IMR-90 (cell line): ENCODE measurements at regions not wholly inside any gene's neighbourhood (a gene's known extent, or its start where the extent isn't known, plus 50 kb on each side); places are given as distances from the start of the nearest gene placed in this dataset.

ENCODE experiments used
- ATAC-seq: fragments of 200-7000 bp; cut with Tn5 transposase; 2 replicates; pipeline ENCODE4 v1.9.1; 2020; ENCODE audit warnings: low read depth, mild to moderate bottlenecking, moderate library complexity
- BruUV-seq: library from RNA; stranded (reverse); fragments of 400-500 nt; replicated peaks from 2 replicates; lab custom pipeline; 2021; lab: Mats Ljungman, UMichigan
- CTCF ChIA-PET: fragments of 300-600 bp; formaldehyde crosslinking; extraction: SDS; loops from one replicate; lab custom pipeline; 2021; ENCODE audit warnings: antibody characterized with exemption; lab: Yijun Ruan, JAX
- POLR2A ChIA-PET: fragments of 300-600 bp; sonication (Branson Sonifier 250); formaldehyde crosslinking; loops from one replicate; lab custom pipeline; 2022; ENCODE audit warnings: antibody characterized with exemption; ENCODE audit not compliant: unreplicated experiment; lab: Charles Lee
- DNase-seq: peaks from one replicate; pipeline ENCODE4 v3.0.0; 2013
- H2AFZ ChIP-seq: replicated peaks from 2 replicates; pipeline ENCODE3; 2013; ENCODE audit warnings: low read length, mild to moderate bottlenecking; ENCODE audit not compliant: poor library complexity
- H2AK5ac ChIP-seq: 2 replicates; pipeline ENCODE4 v1.6.1; 2013; ENCODE audit warnings: low read depth, low read length, inconsistent platforms
- H2AK9ac ChIP-seq: replicated peaks from 2 replicates; pipeline ENCODE3; 2013; ENCODE audit warnings: mild to moderate bottlenecking, low read depth, low read length, moderate library complexity; ENCODE audit not compliant: poor library complexity
- H2BK120ac ChIP-seq: 2 replicates; pipeline ENCODE4 v1.6.1; 2013; ENCODE audit warnings: low read depth, low read length, inconsistent platforms
- H2BK15ac ChIP-seq: 3 replicates; pipeline ENCODE4 v1.6.1; 2013; ENCODE audit warnings: low read depth, low read length, inconsistent platforms
- H2BK20ac ChIP-seq: 2 replicates; pipeline ENCODE4 v1.6.1; 2013; ENCODE audit warnings: low read depth, mild to moderate bottlenecking, inconsistent platforms, low read length, moderate library complexity
- H2BK5ac ChIP-seq: 2 replicates; pipeline ENCODE4 v1.6.1; 2013; ENCODE audit warnings: mild to moderate bottlenecking, low read depth, low read length, inconsistent platforms; ENCODE audit not compliant: poor library complexity, severe bottlenecking
- H3K14ac ChIP-seq: replicated peaks from 2 replicates; pipeline ENCODE4 v1.6.1; 2013; ENCODE audit warnings: low read depth, low read length, inconsistent platforms
- H3K18ac ChIP-seq: 2 replicates; pipeline ENCODE4 v1.6.1; 2013; ENCODE audit warnings: low read depth, low read length, control low read depth
- H3K23ac ChIP-seq: 2 replicates; pipeline ENCODE4 v1.6.1; 2013; ENCODE audit warnings: low read depth, low read length, inconsistent platforms
- H3K27ac ChIP-seq: 2 replicates; pipeline ENCODE4 v1.5.1; 2013; ENCODE audit warnings: mild to moderate bottlenecking, control low read depth, low read length; ENCODE audit not compliant: insufficient read depth
- H3K27me3 ChIP-seq: 2 replicates; pipeline ENCODE4 v1.6.1; 2013; ENCODE audit warnings: low read length; ENCODE audit not compliant: control insufficient read depth, insufficient read depth
- H3K36me3 ChIP-seq: 2 replicates; pipeline ENCODE4 v1.6.1; 2013; ENCODE audit warnings: low read length, mixed read lengths; ENCODE audit not compliant: control insufficient read depth, insufficient read depth
- H3K4ac ChIP-seq: 2 replicates; pipeline ENCODE4 v1.6.1; 2013; ENCODE audit warnings: low read depth, low read length, inconsistent platforms
- H3K4me1 ChIP-seq: 2 replicates; pipeline ENCODE4 v1.6.1; 2013; ENCODE audit warnings: low read length, mixed read lengths; ENCODE audit not compliant: control insufficient read depth, insufficient read depth
- H3K4me2 ChIP-seq: 2 replicates; pipeline ENCODE4 v1.6.1; 2013; ENCODE audit warnings: low read depth, mild to moderate bottlenecking, control low read depth, low read length, moderate library complexity
- H3K4me3 ChIP-seq: 2 replicates; pipeline ENCODE4 v1.5.1; 2013; ENCODE audit warnings: low read depth, mild to moderate bottlenecking, control low read depth, low read length, moderate library complexity; ENCODE audit not compliant: insufficient read depth
- H3K56ac ChIP-seq: 2 replicates; pipeline ENCODE4 v1.6.1; 2013; ENCODE audit warnings: low read length, inconsistent platforms; ENCODE audit not compliant: insufficient read depth; ENCODE audit errors: extremely low read depth
- H3K79me1 ChIP-seq, 2 experiments: 2 replicates each; pipeline ENCODE4 v1.6.1; 2013; ENCODE audit warnings: low read length in 2 of 2, inconsistent platforms in 1 of 2, low read depth in 1 of 2
- H3K9ac ChIP-seq: 2 replicates; pipeline ENCODE4 v1.6.1; 2013; ENCODE audit warnings: low read depth, low read length, control low read depth
- H3K9me1 ChIP-seq: 2 replicates; pipeline ENCODE4 v1.6.1; 2013; ENCODE audit warnings: low read length, inconsistent platforms; ENCODE audit not compliant: insufficient read depth
- H3K9me3 ChIP-seq: 2 replicates; pipeline ENCODE4 v1.6.1; 2013; ENCODE audit warnings: low read length; ENCODE audit not compliant: control insufficient read depth, insufficient read depth
- H4K20me1 ChIP-seq: 2 replicates; pipeline ENCODE4 v1.6.1; 2013; ENCODE audit warnings: low read length, inconsistent platforms; ENCODE audit not compliant: insufficient read depth
- H4K5ac ChIP-seq: 2 replicates; pipeline ENCODE4 v1.6.1; 2013; ENCODE audit warnings: mild to moderate bottlenecking, low read depth, low read length, control low read depth
- H4K8ac ChIP-seq, 2 experiments: 2 replicates each; pipeline ENCODE4 v1.6.1; 2013; ENCODE audit warnings: low read depth in 2 of 2, low read length in 2 of 2, control low read depth in 1 of 2, inconsistent platforms in 1 of 2
- H4K91ac ChIP-seq: 2 replicates; pipeline ENCODE4 v1.6.1; 2013; ENCODE audit warnings: low read depth, low read length, inconsistent platforms; ENCODE audit not compliant: insufficient read depth
- BHLHE40 ChIP-seq: fragments of 150-350 bp; IDR thresholded peaks from 2 replicates; pipeline ENCODE4 v1.6.1; 2016; ENCODE audit warnings: mild to moderate bottlenecking, low read depth, low read length
- CTCF ChIP-seq: conservative IDR thresholded peaks from 2 replicates; pipeline ENCODE4 v1.5.1; 2012; ENCODE audit warnings: mild to moderate bottlenecking, low read depth, low read length, improper control_type of control experiment
- ELK1 ChIP-seq: fragments of 150-350 bp; IDR thresholded peaks from 2 replicates; pipeline ENCODE4 v1.6.1; 2016; ENCODE audit warnings: low read depth, mild to moderate bottlenecking, low read length, moderate library complexity, borderline replicate concordance
- MAFK ChIP-seq: IDR thresholded peaks from 2 replicates; pipeline ENCODE4 v1.6.1; 2012; ENCODE audit warnings: low read depth, low read length, improper control_type of control experiment
- MAZ ChIP-seq: IDR thresholded peaks from 2 replicates; pipeline ENCODE4 v1.6.1; 2012; ENCODE audit warnings: low read depth, mild to moderate bottlenecking, low read length, improper control_type of control experiment, moderate library complexity, borderline replicate concordance
- POLR2A ChIP-seq: IDR thresholded peaks from 2 replicates; pipeline ENCODE4 v1.6.1; 2012; ENCODE audit warnings: mild to moderate bottlenecking, low read depth, low read length
- RAD21 ChIP-seq: IDR thresholded peaks from 2 replicates; pipeline ENCODE4 v1.6.1; 2012; ENCODE audit warnings: low read length, improper control_type of control experiment
- RCOR1 ChIP-seq: IDR thresholded peaks from 2 replicates; pipeline ENCODE4 v1.6.1; 2012; ENCODE audit warnings: mild to moderate bottlenecking, low read length, improper control_type of control experiment; ENCODE audit not compliant: insufficient replicate concordance
- RFX5 ChIP-seq: IDR thresholded peaks from 2 replicates; pipeline ENCODE4 v1.8.0; 2012; ENCODE audit warnings: low read depth, mild to moderate bottlenecking, low read length, moderate library complexity
- USF2 ChIP-seq: fragments of 150-350 bp; IDR thresholded peaks from 2 replicates; pipeline ENCODE4 v1.6.1; 2017; ENCODE audit warnings: mild to moderate bottlenecking, antibody characterized with exemption, low read length, low read depth
- WGBS, 2 experiments: methylation state at CpG; one replicate each; pipeline versions ENCODE4 v1.1.5 to v1.1.7; 2013; ENCODE audit warnings: missing lambda C conversion rate in 2 of 2; ENCODE audit not compliant: insufficient read length in 1 of 2; ENCODE audit errors: extremely low coverage in 2 of 2; 5-methylcytosine and 5-hydroxymethylcytosine counted together
- dilution Hi-C: fragments of 300-500 bp; cut with HindIII; formaldehyde crosslinking; loops from one replicate; pipeline ENCODE4 v1.14.3; 2018; ENCODE audit warnings: low sequenced_read_pairs; ENCODE audit not compliant: unreplicated experiment
- in situ Hi-C: fragments of 300-500 bp; cut with MboI; formaldehyde crosslinking; loops from 3 replicates; pipeline ENCODE4 v1.14.3; 2019; ENCODE audit warnings: low sequenced_read_pairs, inconsistent platforms, mixed read lengths
- intact Hi-C: fragments of 100-400 bp; cut with micrococcal nuclease; formaldehyde crosslinking; loops from 2 replicates; pipeline ENCODE4 v1.10.0; 2022

DNA sequence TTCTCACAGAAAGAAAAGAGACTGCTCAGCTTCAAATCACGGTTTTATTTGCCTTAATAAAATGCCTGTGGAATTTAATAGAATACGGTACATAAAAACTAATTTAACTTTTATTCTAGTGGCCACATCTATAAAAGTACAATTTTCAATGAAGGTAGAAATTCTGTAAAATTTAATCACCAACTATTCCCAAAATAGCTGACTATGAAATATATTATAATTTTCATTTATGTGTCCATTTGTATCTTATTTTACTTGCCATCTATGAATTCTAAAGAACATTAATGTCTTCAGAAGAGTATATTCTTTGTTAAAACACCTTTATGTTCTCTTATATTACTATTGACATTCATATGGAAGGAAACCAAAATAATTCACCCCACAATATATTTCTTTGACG lies 192.6 kb downstream of the BTBD3 start:
- H3K9me3 ChIP-seq = no peaks in the 10 kb centered on the region
- H4K20me1 ChIP-seq = no peaks in the 10 kb centered on the region
- ChIA-PET POLR2A (no interaction called here), CTCF (interaction anchor here (0.8 kb wide), 1 partner anchor 15 kb away, joined by 4 read pairs; no protein-coding TSS in a partner anchor)
- H3K27ac ChIP-seq = no peak overlapping the region
- intact Hi-C loops = no loop called here
- H3K4ac ChIP-seq = no peak overlapping the region
- no peak overlapping the region for H2AK9ac ChIP-seq
- H2BK120ac ChIP-seq = no peak overlapping the region
- in situ Hi-C loops = no loop called here
- no peak overlapping the region for H4K5ac ChIP-seq
- no peak overlapping the region for H4K91ac ChIP-seq
- no peak overlapping the region for H4K8ac ChIP-seq
- H3K9ac ChIP-seq = no peak overlapping the region
- H2AK5ac ChIP-seq = no peak overlapping the region
- H2AFZ ChIP-seq = no peak overlapping the region
- dilution Hi-C loops = no loop called here
- no peak overlapping the region for H2BK15ac ChIP-seq
- H3K36me3 ChIP-seq = no peaks in the 10 kb centered on the region
- no peak for ATAC-seq
- no peaks in the 10 kb centered on the region for H3K9me1 ChIP-seq
- WGBS, 2 experiments = no CpG with 5 or more reads among the region's 3 CpGs
- no peak overlapping the region for H3K18ac ChIP-seq
- H2BK5ac ChIP-seq = no peak overlapping the region
- H3K4me2 ChIP-seq = no peak overlapping the region
- no peaks in the 10 kb centered on the region for H3K79me1 ChIP-seq
- H3K27me3 ChIP-seq = no peaks in the 10 kb centered on the region
- H3K4me1 ChIP-seq = no peaks in the 10 kb centered on the region
- no peak overlapping the region for H3K56ac ChIP-seq
- no peak overlapping the region for H3K4me3 ChIP-seq
- no peak overlapping the region for H3K14ac ChIP-seq
- BruUV-seq = no TSS peak
- DNase-seq = no peak
- no peak overlapping the region for H3K23ac ChIP-seq
- TF ChIP-seq ELK1 = no peak
- TF ChIP-seq MAFK = no peak
- no peak for TF ChIP-seq RCOR1
- TF ChIP-seq POLR2A = no peak
- no peak for TF ChIP-seq BHLHE40
- TF ChIP-seq RFX5 = no peak
- no peak for TF ChIP-seq CTCF
- no peak for TF ChIP-seq MAZ
- no peak for TF ChIP-seq RAD21
- TF ChIP-seq USF2 = no peak
- H2BK20ac ChIP-seq = no peak overlapping the region
